NCI-H510A treated with DMSO at 0.1 percent for 48 hours (cell line): ENCODE measurements at regions not wholly inside any gene's neighbourhood (a gene's known extent, or its start where the extent isn't known, plus 50 kb on each side); places are given as distances from the start of the nearest gene placed in this dataset.
"Not testable (repeated sequence)": the region's sequence is repeated elsewhere in the genome, so short reads cannot be mapped to it uniquely, and the experiment has no call there.

Source experiments
- DNase-seq: peaks from one replicate; lab custom pipeline; 2025; lab: John Stamatoyannopoulos, UW

GRCh38 chr10:25867321-25867720 lies 66.7 kb upstream of the MYO3A start:
- no peak for DNase-seq

- DNase-seq, result no peak
These were observed 64.9 kb upstream of the MYO3A start for GRCh38 chr10:25869067-25869591.

GRCh38 chr10:25869609-25870008 lies 64.4 kb upstream of the MYO3A start:
- no peak for DNase-seq

- not testable (repeated sequence) for DNase-seq
These were observed 59.6 kb upstream of the MYO3A start for GRCh38 chr10:25874402-25874801.

- DNase-seq, result peak; percentile 24
These were observed 58.4 kb upstream of the MYO3A start for GRCh38 chr10:25875556-25876165.

- no peak for DNase-seq
These were observed 56.7 kb upstream of the MYO3A start for GRCh38 chr10:25877296-25877695.
